Right lung (tissue), 2 donors: ENCODE measurements at regions not wholly inside any gene's neighbourhood (a gene's known extent, or its start where the extent isn't known, plus 50 kb on each side); places are given as distances from the start of the nearest gene placed in this dataset.

ENCODE experiments used
- DNase-seq, 2 donors: peaks; one replicate each; pipeline ENCODE4 v3.0.0-alpha.2; 2013

GRCh38 chr7:42378149-42378548 lies 141.1 kb upstream of the GLI3 start:
- no peak for DNase-seq

- no peak for DNase-seq
Measured at GRCh38 chr7:42373285-42373684, 136.3 kb upstream of the GLI3 start.

DNA sequence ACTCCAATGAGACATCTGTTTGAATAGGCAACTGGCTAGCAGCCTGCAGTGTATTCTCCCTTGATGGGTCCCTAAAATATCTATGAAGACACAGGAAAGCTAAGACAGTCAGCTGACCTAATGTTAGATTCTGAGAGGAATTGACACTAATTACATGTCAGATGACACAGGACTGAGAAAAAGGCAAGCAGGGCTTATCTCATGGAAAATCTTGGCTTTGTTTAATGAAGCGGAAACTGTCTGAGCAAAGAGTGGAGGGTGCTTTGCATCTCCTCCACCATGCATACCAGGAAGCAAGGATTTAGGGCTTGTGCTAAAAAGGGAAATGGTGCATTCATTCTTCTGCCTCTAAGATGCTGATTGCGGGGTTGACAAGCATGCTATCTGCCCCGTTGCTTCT lies 135.5 kb upstream of the GLI3 start:
- no peak for DNase-seq

DNA sequence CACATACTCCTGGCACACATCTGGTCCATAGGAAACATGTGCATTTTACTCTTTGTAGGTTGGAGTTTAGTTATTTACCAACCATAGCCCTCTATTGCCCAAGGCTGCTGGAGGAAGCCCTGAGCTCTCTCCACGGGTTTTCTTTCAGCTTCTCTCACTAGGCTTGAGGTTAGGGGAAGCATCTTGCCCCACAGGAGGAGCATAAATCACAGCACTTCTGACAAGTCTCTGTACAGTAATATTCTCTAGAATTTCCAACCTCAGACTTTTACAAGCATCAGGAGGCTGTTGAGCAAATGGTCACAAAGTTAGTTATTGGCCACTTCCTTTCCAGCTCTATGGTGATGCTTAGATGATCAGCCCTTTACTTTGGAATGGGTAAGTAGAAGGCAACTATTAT lies 122.9 kb upstream of the GLI3 start:
- no peak for DNase-seq

DNA sequence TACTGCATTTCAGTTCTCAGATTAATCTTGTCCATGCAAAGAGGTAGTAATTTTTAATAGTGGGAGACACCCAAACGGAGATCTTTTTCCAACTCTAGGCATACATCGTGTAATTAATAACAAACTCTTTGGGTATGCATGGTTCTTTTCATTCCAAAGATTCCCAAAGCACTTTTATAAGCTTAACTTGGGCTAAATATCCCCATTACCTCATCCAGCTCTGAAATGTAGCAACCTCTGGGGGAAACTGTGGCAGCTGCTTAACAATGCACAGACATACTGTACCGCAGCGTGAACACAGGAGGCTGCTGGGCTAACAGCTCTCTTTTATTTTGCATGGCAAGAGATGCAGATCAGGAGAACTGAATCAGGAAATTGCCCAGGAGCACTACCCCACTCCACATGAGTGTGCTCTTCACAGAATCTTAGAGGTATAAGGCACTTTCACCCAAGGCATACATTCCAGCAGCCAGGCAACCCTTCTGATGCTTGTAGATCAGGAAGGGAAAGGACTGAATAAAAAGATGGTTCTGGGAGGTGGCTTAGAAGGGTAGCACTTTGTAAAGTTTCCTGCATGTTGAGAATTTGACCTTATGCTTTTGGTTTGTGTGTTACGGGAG lies 114.4 kb upstream of the GLI3 start:
- DNase-seq: no peak

GRCh38 chr7:42350801-42351200 lies 113.8 kb upstream of the GLI3 start:
- no peak for DNase-seq

DNA sequence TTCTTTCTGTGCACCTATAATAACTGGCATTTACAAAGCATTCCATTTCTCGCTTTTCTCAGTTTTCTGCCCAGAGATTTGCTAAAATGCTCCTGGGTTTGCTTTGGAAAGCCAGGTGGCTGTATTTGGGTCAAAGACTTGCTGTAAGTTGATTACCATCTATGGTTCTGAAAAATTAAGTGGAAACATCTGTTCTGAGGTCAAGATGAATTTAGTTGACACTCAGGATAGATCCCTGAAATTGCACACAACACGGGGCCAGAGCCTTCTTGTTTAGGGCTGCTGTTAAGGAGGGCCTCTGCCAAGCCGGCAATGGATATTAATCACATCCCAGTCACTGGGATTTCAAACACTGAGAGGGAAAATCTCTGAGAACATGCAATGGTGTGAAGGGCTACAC lies 111.6 kb upstream of the GLI3 start:
- no peak for DNase-seq

DNA sequence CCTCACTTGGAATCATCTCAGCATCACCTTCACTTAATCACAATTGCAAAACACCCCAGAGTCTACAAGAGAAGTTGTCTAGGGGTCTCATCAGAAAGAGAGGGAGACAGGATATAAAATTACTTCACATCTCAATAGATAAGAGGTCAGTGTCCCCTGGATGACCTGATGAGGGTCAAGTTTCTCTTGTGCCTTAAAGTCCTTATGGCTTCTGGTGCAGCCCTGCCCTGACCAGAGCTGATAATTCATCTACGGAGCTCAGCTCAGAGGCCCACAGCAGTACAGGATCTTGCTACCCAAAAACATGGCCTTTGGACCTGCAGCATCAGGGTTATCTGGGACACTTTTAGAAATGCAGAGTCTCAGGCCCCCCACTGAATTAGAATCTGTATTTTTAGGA lies 111.1 kb upstream of the GLI3 start:
- DNase-seq: no peak

DNA sequence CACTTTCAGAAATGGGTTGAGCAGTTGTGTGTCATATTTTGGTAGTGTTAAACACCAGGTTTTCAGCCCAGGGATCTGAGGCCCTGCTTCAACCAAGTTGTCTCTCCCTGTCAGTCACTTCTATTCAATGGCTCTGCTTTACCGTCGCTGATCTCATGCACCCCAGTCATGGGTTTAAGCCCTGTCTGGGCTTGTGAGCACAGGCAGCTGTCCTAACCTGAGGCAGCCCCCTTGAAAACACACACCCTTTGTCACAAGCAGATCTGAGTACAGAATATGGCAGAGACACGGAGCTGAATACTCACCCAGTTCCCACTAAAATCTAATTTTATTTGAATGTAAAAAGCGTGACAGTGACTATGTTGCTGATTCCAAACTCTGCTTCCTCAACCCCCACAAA lies 110.6 kb upstream of the GLI3 start:
- no peak for DNase-seq

DNA sequence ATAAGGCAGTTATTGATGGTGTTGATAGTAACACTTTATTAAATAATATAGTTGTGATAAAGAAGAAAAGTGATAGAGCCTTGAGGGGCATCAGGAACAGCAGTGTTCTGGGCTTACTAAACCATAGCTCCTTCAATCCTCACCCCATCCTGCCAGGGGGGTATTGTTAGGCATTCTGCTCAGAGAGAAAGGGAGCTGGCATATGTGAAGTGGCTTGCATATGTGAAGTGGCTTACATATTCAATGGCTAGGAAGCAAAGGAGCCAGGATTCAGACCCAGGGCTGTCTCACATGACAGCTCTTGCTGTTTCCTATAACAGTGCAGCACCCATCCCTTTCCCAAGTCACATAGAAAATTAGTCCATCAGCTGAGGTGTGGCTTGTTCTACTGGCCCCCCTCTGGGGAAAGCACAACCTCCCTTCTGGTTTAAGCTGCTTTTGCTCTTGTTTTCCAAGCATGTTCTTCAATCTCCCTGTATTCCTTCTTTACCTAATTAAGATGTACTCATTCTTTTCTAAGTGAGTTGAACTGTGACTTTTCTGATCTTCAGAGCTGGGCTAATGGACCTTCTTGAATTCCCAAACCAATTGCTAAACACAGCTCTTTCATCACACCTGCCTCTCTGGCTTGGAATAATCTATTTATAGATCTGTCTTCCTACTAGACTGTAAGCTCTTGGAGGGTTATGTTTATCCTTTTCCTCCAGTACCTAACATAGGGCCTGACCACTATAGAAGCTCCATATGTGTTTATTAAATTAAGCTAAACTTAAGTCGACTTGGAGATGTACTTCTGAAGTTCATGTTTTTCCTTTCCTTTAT lies 108.7 kb upstream of the GLI3 start:
- no peak for DNase-seq

DNA sequence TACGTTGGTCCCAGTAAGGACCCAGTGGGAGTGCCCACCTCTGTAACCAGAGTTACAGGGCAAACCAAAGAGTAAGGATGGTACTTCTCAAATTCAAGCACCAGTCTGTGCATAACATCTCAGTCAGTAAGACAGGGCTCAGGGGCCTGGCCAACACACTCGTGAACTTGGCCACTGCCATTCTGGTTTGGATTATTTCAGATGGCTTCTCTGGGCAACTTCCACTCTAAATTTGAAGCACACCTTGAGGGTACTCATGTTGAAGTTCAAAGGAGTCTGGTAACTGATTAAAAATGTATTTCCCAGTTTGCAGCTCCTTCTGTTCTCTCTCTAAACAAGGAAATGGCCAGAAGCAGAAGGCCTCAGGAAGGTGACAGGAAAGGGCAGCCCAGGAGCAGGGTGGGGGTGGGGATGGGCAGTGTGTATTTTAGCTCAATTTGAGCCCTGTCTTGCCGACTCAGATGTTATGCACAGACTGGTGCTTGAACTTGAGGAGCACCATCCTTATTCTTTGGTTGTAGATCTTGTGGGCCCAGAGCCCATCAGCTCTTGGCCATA lies 107.3 kb upstream of the GLI3 start:
- no peak for DNase-seq

- no peak for DNase-seq
Measured at GRCh38 chr7:42342381-42342780, 105.4 kb upstream of the GLI3 start.

- no peak for DNase-seq
Measured at GRCh38 chr7:42340436-42340835, 103.4 kb upstream of the GLI3 start.

DNA sequence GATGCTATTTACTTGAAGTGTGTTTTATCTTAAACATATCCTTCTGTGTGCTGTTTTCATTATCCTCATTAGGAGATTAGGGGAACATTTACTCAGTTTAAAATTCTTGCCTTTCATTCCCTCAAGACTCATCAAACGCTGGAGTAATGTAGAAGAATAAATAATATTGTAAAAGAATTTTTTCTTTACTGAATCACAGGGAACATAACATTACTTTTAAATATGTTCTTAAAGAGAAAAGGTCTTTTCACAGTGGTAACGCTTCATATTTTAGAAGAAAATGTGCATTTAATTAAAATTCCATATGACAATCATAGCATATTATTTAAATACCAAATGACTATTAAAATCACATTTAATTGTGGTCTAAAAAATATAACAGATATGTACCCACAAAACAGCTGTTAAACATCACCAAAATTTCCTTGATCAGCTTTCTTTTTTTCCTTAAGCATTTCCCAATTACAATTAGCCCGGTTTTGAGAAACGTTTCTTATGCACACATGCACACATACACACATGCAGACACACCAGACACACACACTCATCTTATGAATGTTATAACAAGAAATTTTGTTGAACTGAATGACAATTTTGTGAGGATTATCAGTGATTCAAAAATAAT lies 102.0 kb upstream of the GLI3 start:
- DNase-seq: no peak

DNA sequence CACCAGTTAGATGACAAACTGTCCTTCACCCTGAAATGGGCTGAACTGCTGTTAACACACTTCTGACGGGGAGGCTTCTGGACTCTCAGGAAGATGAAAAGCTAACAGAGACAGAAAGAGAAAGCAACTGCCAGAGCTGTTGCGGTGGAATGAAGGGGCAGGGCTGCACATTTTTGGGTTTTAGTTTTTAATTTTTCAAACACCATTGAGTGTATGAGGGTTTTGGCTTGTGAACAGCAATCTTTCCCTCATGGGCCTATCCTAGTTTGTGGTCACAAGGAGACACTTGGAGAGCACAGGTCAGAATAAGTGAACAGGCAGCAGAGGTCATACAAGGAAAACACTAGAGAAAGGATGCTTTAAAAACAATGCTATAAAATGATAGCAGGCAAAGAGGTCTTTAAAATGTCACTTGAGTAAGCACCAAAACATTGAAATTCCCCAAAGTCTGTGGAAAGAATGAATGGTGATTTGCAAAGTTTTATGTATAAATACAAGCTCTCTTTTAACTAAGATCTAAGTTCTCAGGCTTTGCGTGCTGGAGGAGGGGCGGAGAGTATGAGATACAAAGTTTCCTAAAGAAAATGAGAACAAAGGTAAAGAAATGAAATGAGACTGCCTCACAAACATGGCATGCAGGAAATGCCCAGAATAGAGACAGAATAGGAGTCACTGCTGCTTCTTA lies 101.4 kb upstream of the GLI3 start:
- DNase-seq: no peak

DNA sequence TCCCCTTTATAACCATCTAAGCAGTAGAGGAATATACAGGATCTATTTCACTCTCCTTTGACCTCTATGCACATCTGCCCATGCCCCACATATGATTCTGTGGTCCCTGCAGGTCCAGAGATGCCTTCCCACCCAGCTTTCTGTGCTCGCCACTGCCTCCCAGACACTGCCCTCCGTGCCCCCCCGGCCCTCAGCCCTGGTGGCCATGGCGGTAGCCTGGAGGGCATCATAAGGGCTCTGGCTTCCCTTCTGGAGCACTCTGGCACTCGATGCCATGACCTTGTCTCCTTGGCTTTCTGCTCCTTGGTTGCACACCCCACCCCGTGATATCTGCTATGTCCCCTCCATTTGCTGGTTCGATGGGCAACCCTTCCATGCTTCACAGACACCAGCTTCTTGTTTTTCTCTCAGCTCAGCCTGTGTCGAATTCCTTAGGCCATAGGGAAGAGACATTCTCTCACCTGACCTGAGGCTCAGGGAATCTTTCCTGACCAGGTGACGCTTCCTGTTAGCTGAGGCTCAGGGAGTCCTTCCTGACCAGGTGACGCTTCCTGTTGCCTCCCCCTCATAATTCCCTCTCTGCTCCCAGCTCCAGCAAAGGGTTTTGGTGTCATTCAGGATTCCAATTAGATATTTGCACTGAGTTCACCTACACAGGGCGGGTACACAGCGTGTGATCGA lies 100.4 kb upstream of the GLI3 start:
- DNase-seq: no peak

DNA sequence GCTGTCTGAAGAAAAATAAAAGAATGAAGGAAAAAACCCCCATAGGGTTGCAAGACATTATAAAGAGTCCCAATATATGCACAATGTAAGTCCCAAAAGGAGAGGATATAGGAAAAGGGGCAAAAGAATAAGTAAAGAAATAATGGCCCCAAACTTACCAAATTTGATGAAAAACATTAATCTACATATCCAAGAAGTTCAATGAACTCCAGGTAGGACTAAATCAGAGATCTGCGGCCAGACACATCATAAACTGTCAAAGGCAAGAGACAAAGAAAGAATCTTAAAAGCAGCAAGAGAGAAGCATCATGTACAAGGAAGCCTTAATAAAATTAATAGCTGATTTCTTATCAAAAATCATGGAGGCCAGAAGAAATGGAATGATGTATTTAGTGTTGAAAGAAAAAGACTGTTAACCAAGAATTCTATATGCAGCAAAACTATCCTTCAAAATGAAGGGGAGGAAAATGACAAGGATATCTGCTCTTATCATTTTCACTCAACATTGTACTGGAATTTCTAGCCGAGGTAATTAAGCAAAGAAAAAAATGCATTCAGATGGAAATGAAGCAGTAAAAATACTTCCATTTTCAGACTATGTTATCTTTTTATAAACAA lies 95.7 kb upstream of the GLI3 start:
- no peak for DNase-seq

DNA sequence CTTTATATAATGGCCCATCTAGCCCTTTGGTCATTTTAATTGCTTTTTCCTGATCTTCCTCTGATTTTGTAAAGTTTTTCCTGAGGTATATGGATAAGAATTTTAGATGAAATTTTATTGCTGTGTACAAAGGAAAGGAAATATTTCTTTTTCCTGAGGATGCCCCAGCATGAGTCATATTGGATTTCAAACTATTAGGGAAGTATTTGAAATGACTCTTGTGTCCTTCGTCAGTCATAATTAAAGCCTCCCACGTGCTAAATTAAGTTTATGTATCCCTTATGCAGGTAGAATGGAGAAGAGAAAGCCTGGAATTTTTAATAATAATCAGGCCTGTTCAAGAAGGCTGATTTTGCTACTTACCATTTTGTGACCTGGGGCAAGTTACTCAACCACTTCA lies 82.6 kb upstream of the GLI3 start:
- DNase-seq: no peak

DNA sequence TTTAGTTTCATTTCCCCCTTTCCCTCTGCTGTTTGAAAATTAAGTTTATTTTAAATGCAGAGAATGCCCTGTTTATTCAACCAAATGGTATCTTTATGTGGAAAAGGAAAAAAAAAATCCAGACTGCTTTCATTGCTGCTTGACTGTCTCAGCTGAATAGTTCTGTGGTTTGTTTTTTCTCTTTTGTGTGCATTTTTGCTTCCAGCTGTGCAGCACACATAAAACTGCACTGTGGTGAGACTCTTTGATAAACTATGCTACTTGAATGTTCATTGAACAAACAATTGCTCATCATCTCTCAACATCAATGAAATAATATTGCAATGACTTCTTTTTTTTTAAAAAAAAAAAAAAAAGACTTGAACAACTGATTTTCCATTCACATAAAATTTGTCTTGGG lies 78.6 kb upstream of the GLI3 start:
- DNase-seq: no peak

- no peak for DNase-seq
Measured at GRCh38 chr7:42315103-42315502, 78.1 kb upstream of the GLI3 start.

DNA sequence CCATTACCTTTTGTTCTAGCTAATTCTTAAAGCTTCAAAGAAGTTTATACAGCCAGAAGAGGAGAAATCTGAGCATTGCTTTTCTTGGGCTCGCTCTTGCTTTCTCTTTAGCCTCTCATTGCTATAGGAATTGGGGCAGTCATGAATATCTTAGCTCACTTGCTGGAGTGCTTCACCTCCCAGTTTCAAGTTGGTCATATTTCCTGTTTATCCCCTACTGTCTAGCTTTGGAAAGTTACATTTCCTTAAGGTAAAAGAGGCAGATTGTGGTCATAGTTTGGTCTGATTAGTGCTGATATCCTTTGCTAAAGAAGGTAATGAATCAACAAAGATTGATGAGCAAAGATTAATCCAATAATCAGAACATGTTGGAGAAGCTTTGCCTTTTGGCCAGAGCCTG lies 77.7 kb upstream of the GLI3 start:
- no peak for DNase-seq
